GM10248 (cell line): ENCODE measurements at regions not wholly inside any gene's neighbourhood (a gene's known extent, or its start where the extent isn't known, plus 50 kb on each side); places are given as distances from the start of the nearest gene placed in this dataset.

Source experiments
- CTCF ChIA-PET: fragments of 300-600 bp; sonication (Branson Sonifier 250); formaldehyde crosslinking; extraction: SDS; loops from one replicate; lab custom pipeline; 2021; ENCODE audit warnings: antibody characterized with exemption; lab: Yijun Ruan, JAX
- POLR2A ChIA-PET: fragments of 350-650 bp; sonication (Branson Sonifier 250); formaldehyde crosslinking; extraction: SDS; loops from one replicate; lab custom pipeline; 2020; ENCODE audit warnings: antibody characterized with exemption; lab: Yijun Ruan, JAX
- DNase-seq: peaks from one replicate; pipeline ENCODE4 v3.0.0; 2012; ENCODE audit errors: extremely low spot score
- TF ChIP-seq, protein P1 (sequence below): IDR thresholded peaks from 2 replicates; pipeline ENCODE4 v1.5.1; 2012; ENCODE audit warnings: mild to moderate bottlenecking, low read depth; ENCODE audit errors: extremely low read depth, missing control alignments, control extremely low read depth

DNA sequence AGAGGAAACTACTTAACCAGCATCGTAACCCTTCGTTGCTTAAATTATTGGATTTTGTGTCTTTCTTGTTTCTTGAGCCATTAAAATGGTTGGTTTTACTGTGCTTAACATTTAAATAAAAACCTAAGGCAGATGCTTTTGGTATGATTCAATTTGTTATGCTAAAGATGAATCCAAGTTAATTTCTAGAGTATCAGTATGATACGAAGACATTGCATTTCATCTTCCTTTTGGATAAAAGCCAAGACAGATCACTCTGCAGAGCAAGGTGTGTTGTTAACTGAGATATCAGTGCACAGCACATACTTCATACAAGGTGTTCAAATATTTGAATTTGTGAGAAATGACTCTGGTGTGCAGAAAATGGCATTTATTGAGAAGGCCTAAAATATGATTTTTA, 480.5 kb downstream of the PCNX1 start:
- no peak for DNase-seq
- ChIA-PET POLR2A (no interaction called here), CTCF (no interaction called here)
- TF ChIP-seq, protein P1, sequence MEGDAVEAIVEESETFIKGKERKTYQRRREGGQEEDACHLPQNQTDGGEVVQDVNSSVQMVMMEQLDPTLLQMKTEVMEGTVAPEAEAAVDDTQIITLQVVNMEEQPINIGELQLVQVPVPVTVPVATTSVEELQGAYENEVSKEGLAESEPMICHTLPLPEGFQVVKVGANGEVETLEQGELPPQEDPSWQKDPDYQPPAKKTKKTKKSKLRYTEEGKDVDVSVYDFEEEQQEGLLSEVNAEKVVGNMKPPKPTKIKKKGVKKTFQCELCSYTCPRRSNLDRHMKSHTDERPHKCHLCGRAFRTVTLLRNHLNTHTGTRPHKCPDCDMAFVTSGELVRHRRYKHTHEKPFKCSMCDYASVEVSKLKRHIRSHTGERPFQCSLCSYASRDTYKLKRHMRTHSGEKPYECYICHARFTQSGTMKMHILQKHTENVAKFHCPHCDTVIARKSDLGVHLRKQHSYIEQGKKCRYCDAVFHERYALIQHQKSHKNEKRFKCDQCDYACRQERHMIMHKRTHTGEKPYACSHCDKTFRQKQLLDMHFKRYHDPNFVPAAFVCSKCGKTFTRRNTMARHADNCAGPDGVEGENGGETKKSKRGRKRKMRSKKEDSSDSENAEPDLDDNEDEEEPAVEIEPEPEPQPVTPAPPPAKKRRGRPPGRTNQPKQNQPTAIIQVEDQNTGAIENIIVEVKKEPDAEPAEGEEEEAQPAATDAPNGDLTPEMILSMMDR = no peak

DNA sequence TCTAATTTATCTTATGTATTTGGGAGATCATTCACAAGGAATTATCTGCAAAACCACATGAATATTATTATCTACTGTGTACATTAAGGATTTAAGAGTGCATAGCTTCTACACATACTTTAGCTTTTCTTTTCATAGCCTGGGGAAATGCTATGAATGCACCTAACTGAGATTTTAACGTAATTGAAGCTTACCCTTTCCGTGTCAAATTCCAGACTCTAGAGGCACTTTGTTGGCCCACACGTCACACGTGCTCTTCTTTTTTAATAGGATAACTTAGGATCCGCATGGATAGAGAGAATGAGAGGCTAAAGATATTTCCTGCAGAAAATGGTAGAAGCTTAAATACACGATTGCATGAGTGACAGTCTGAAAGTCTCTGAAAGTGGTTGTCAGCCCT, 481.1 kb downstream of the PCNX1 start:
- TF ChIP-seq, protein P1 = no peak
- DNase-seq = no peak
- POLR2A ChIA-PET = no interaction called here
- CTCF ChIA-PET = interaction anchor here (1.0 kb wide), 1 partner anchor 10 kb away, joined by 3 read pairs; no protein-coding TSS in a partner anchor

DNA sequence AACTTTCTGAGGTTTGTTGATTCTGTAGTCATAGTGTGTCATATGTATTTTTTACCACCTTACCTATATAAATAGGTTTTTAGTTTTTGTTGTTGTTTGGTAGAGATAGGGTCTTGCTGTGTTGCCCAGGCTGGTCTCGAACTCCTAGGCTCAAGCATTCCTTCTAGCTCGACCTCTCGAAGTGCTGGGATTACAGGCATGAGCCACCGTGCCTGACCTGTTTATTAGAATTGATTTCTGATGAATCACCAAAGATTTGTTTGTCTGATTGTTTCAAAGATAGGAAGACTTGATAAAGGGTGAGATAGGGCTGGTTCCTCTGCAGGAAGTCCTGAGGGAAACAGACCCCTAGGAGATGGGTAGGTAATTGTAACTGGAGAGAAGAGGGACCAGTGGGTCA, 481.6 kb downstream of the PCNX1 start:
- no peak for DNase-seq
- POLR2A ChIA-PET = no interaction called here
- CTCF ChIA-PET = interaction anchor here (1.0 kb wide), 1 partner anchor 10 kb away, joined by 3 read pairs; no protein-coding TSS in a partner anchor

DNA sequence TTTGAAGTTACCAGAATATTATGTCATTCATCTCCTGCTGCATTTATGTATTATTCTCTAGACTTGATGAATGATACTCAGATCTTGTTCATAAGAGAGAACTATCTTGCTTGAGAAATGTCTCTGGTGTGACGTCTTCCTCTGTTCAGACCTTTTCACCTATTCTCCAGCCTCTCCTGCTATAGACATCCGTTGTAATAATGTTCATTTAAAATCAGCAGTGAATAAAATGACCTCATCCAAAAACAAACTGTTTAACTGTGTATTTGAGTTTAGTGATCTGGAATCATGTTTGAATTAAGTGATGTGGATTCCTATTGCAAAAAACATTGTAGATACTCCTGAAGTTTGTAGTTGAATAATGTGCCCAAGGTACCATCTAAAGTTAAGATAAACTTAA, 487.1 kb downstream of the PCNX1 start:
- TF ChIP-seq, protein P1 = no peak
- ChIA-PET CTCF (interaction anchor here (1.0 to 2.3 kb wide), 3 partner anchors 9 to 31 kb away, joined by 3 to 8 read pairs (median 4); no protein-coding TSS in a partner anchor), POLR2A (no interaction called here)
- DNase-seq = no peak

More for the DNA sequence above, 481.6 kb downstream of the PCNX1 start:
- TF ChIP-seq, protein P1 = no peak

DNA sequence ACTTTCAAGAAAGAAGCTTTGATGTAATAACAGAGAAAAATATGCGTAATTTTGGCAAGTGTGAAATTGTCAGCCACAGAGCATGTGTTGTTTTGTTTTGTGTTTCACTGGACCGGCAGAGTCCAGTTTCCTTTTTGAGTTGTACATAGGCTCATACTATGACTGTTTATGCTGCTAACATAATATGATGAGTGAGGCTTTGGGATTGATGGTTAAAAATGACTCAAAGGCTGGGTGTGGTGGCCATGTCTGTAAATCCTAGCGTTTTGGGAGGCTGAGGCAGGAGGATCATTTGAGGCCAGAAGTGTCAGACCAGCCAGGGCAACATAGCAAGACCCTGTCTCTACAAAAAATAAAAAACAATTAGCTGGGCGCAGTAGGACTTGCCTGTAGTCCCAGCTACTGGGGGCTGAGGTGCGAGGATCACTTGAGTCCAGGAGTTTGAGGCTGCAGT, 487.9 kb downstream of the PCNX1 start:
- CTCF ChIA-PET = interaction anchor here (1.0 to 2.3 kb wide), 4 partner anchors 9 to 32 kb away, joined by 3 to 8 read pairs (median 4); no protein-coding TSS in a partner anchor
- TF ChIP-seq, protein P1 = no peak
- no peak for DNase-seq
- POLR2A ChIA-PET = no interaction called here

DNA sequence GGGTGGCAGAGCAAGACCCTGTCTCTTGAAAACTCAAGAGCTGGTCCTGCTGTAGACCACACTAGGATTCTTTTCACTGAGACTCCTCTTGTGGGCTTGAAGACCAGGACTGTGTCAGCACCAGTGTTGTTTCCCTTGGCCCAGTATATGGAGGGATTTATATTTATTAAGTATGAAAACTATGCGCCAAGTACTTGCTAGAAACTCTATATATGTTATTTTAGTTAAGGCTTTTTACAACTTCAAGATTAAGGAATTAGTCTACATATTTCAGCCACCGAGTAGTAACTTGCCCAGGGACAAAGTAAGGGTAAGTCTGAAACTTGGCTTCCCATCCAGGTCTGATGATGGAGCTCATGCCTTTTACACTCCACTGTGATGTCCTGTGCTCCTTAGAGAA, 488.4 kb downstream of the PCNX1 start:
- POLR2A ChIA-PET = no interaction called here
- CTCF ChIA-PET = interaction anchor here (1.5 kb wide), 1 partner anchor 25 kb away, joined by 3 read pairs; no protein-coding TSS in a partner anchor
- DNase-seq = no peak
- TF ChIP-seq, protein P1 = no peak
